H9 (cell line): ENCODE measurements at regions not wholly inside any gene's neighbourhood (a gene's known extent, or its start where the extent isn't known, plus 50 kb on each side); places are given as distances from the start of the nearest gene placed in this dataset.
"Not testable (repeated sequence)": the region's sequence is repeated elsewhere in the genome, so short reads cannot be mapped to it uniquely, and the experiment has no call there.

Experiments used
- DNase-seq: peaks from one replicate; pipeline ENCODE4 v3.0.0-alpha.2; 2017
- H2AFZ ChIP-seq: one replicate; pipeline ENCODE4 v1.6.1; 2013; ENCODE audit warnings: mild to moderate bottlenecking, low read length, control low read depth, moderate library complexity
- H2AK5ac ChIP-seq: 2 replicates; pipeline ENCODE4 v1.6.1; 2013; ENCODE audit warnings: low read length, control low read depth, mixed read lengths; ENCODE audit not compliant: insufficient read length
- H2BK120ac ChIP-seq: one replicate; pipeline ENCODE4 v1.6.1; 2013; ENCODE audit warnings: low read depth, mild to moderate bottlenecking, low read length, control low read depth, inconsistent platforms; ENCODE audit not compliant: poor library complexity, severe bottlenecking
- H2BK12ac ChIP-seq: 2 replicates; pipeline ENCODE4 v1.6.1; 2013; ENCODE audit warnings: low read length, control low read depth, mixed read lengths, low read depth; ENCODE audit not compliant: insufficient read length
- H2BK15ac ChIP-seq: 2 replicates; pipeline ENCODE4 v1.6.1; 2013; ENCODE audit warnings: low read depth, low read length, control low read depth
- H2BK20ac ChIP-seq: one replicate; pipeline ENCODE4 v1.6.1; 2013; ENCODE audit warnings: low read depth, mild to moderate bottlenecking, low read length, control low read depth, inconsistent platforms; ENCODE audit not compliant: poor library complexity, severe bottlenecking
- H2BK5ac ChIP-seq: 2 replicates; pipeline ENCODE4 v1.6.1; 2013; ENCODE audit warnings: low read length, control low read depth, mixed read lengths; ENCODE audit not compliant: insufficient read length
- H3K14ac ChIP-seq: 2 replicates; pipeline ENCODE4 v1.6.1; 2013; ENCODE audit warnings: low read length, control low read depth; ENCODE audit not compliant: insufficient read depth
- H3K18ac ChIP-seq: 2 replicates; pipeline ENCODE4 v1.6.1; 2013; ENCODE audit warnings: low read depth, mild to moderate bottlenecking, mixed read lengths, low read length, control low read depth; ENCODE audit not compliant: insufficient read length
- H3K23ac ChIP-seq: 2 replicates; pipeline ENCODE4 v1.6.1; 2013; ENCODE audit warnings: low read length, control low read depth, mixed read lengths, low read depth; ENCODE audit not compliant: insufficient read length
- H3K23me2 ChIP-seq: 2 replicates; pipeline ENCODE4 v1.6.1; 2013; ENCODE audit warnings: low read depth, mild to moderate bottlenecking, mixed read lengths, low read length, control low read depth; ENCODE audit not compliant: insufficient read length, poor library complexity, severe bottlenecking
- H3K27ac ChIP-seq: 2 replicates; pipeline ENCODE4 v1.5.1; 2013; ENCODE audit warnings: low read length, control low read depth, mixed read lengths, low read depth; ENCODE audit not compliant: insufficient read length
- H3K27me3 ChIP-seq: 2 replicates; pipeline ENCODE4 v1.6.1; 2013; ENCODE audit warnings: low read length, control low read depth, inconsistent platforms; ENCODE audit not compliant: insufficient read depth
- H3K4ac ChIP-seq: 2 replicates; pipeline ENCODE4 v1.6.1; 2013; ENCODE audit warnings: low read depth, mild to moderate bottlenecking, control low read depth, inconsistent platforms, low read length, moderate library complexity
- H3K4me1 ChIP-seq: 2 replicates; pipeline ENCODE4 v1.6.1; 2013; ENCODE audit warnings: low read length, control low read depth, inconsistent platforms; ENCODE audit not compliant: insufficient read depth
- H3K4me2 ChIP-seq: 2 replicates; pipeline ENCODE4 v1.6.1; 2013; ENCODE audit warnings: low read length, control low read depth, mixed read lengths; ENCODE audit not compliant: insufficient read length, insufficient read depth
- H3K56ac ChIP-seq: 2 replicates; pipeline ENCODE4 v1.6.1; 2013; ENCODE audit warnings: low read depth, mild to moderate bottlenecking, mixed read lengths, low read length, control low read depth; ENCODE audit not compliant: insufficient read length
- H3K79me1 ChIP-seq: 2 replicates; pipeline ENCODE4 v1.6.1; 2013; ENCODE audit warnings: low read depth, mild to moderate bottlenecking, moderate library complexity, low read length, control low read depth, inconsistent platforms; ENCODE audit not compliant: insufficient read depth, poor library complexity, severe bottlenecking
- H3K79me2 ChIP-seq: 2 replicates; pipeline ENCODE4 v1.6.1; 2013; ENCODE audit warnings: low read length, control low read depth, inconsistent platforms; ENCODE audit not compliant: insufficient read depth
- H3K9ac ChIP-seq: 2 replicates; pipeline ENCODE4 v1.6.1; 2013; ENCODE audit warnings: low read length, control low read depth, mixed read lengths; ENCODE audit not compliant: insufficient read length; ENCODE audit errors: extremely low read depth
- H3K9me3 ChIP-seq: one replicate; pipeline ENCODE4 v1.6.1; 2013; ENCODE audit warnings: low read depth, low read length, inconsistent platforms; ENCODE audit not compliant: control insufficient read depth
- H3T11ph ChIP-seq: one replicate; pipeline ENCODE4 v1.6.1; 2013; ENCODE audit warnings: mild to moderate bottlenecking, low read length, control low read depth, inconsistent platforms
- H4K20me1 ChIP-seq: one replicate; pipeline ENCODE4 v1.6.1; 2013; ENCODE audit not compliant: control insufficient read depth, insufficient read length, insufficient read depth
- H4K5ac ChIP-seq: 2 replicates; pipeline ENCODE4 v1.6.1; 2013; ENCODE audit warnings: low read depth, mild to moderate bottlenecking, mixed read lengths, low read length, control low read depth; ENCODE audit not compliant: insufficient read length
- H4K8ac ChIP-seq: replicated peaks from 2 replicates; pipeline ENCODE4 v1.6.1; 2013; ENCODE audit warnings: low read length, control low read depth, mixed read lengths, low read depth; ENCODE audit not compliant: insufficient read length
- H4K91ac ChIP-seq: 2 replicates; pipeline ENCODE4 v1.6.1; 2013; ENCODE audit warnings: low read depth, mild to moderate bottlenecking, moderate library complexity, mixed read lengths, low read length, control low read depth; ENCODE audit not compliant: insufficient read length
- H3K27ac Mint-ChIP-seq, 3 experiments: 2 replicates in 2 of 3; 3 replicates in 1 of 3; pipeline ENCODE4 v1.8.0; 2020 to 2021; ENCODE audit warnings: mixed read lengths in 3 of 3, mild to moderate bottlenecking in 1 of 3, moderate library complexity in 1 of 3
- H3K27me3 Mint-ChIP-seq: 2 replicates; pipeline ENCODE4 v1.8.0; 2021; ENCODE audit warnings: low read depth, mild to moderate bottlenecking, moderate library complexity, mixed read lengths
- H3K36me3 Mint-ChIP-seq, 3 experiments: 2 replicates in 2 of 3; 3 replicates in 1 of 3; pipeline ENCODE4 v1.8.0; 2020 to 2021; ENCODE audit warnings: low read depth in 3 of 3, mixed read lengths in 3 of 3; ENCODE audit not compliant: insufficient read depth in 1 of 3
- H3K4me1 Mint-ChIP-seq, 2 experiments: 2 replicates each; pipeline ENCODE4 v1.8.0; 2020; ENCODE audit warnings: mixed read lengths in 2 of 2
- H3K4me3 Mint-ChIP-seq, 2 experiments: 2 replicates in 1 of 2; 3 replicates in 1 of 2; pipeline ENCODE4 v1.8.0; 2020 to 2021; ENCODE audit warnings: mild to moderate bottlenecking in 2 of 2, mixed read lengths in 2 of 2, moderate library complexity in 1 of 2
- H3K9me3 Mint-ChIP-seq, 2 experiments: 2 replicates in 1 of 2; 3 replicates in 1 of 2; pipeline ENCODE4 v1.8.0; 2020; ENCODE audit warnings: mild to moderate bottlenecking in 2 of 2, mixed read lengths in 2 of 2, moderate library complexity in 1 of 2
- WGBS: extraction: QIAGEN DNeasy Blood & Tissue Kit; methylation state at CpG from one replicate; pipeline ENCODE4 v1.1.7; 2013; ENCODE audit warnings: missing lambda C conversion rate, low lambda C conversion rate, mixed read lengths; ENCODE audit not compliant: insufficient read length; ENCODE audit errors: extremely low coverage; 5-methylcytosine and 5-hydroxymethylcytosine counted together

DNA sequence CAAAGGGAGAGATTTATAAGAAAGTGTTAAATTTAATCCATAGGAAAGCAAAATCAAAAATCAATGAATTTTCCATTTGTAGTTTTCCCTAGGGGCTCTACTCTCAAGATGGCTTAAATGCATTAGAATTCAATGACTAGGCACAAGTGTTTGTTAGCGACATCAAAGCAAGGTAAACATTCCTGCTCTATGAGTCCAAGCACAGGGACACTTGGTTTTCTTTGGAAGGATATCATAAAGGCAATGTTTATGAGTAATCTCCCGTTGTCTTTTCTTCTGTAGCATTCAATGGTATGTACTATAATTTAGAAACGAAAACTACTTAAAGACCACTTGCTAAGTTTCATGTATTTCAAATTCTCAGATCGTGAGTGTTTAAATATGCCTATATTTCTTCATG, 54.8 kb upstream of the ZNF717 start:
- not testable (repeated sequence) for H3K9ac ChIP-seq, H3K4me3 Mint-ChIP-seq, H3K9me3 ChIP-seq, H4K8ac ChIP-seq, H3K23ac ChIP-seq, H3K56ac ChIP-seq, H3K23me2 ChIP-seq, H3K27me3 ChIP-seq, H4K5ac ChIP-seq, H2AK5ac ChIP-seq, H2BK15ac ChIP-seq, H3T11ph ChIP-seq, H2BK20ac ChIP-seq, H3K4ac ChIP-seq, H3K18ac ChIP-seq, DNase-seq, H2BK12ac ChIP-seq, H3K4me1 ChIP-seq, H3K27ac Mint-ChIP-seq, H3K4me2 ChIP-seq, H3K27me3 Mint-ChIP-seq, H4K20me1 ChIP-seq, H2AFZ ChIP-seq, H2BK5ac ChIP-seq, H3K14ac ChIP-seq, H3K4me1 Mint-ChIP-seq, H4K91ac ChIP-seq, H2BK120ac ChIP-seq, H3K79me1 ChIP-seq, H3K79me2 ChIP-seq, H3K27ac ChIP-seq
- Mint-ChIP-seq H3K9me3 (peaks cover 22 to 27% of the 10 kb centered on the region in 2 experiments), H3K36me3 (peaks cover 9 to 25% (median 17%) of the 10 kb centered on the region in 3 experiments)
- WGBS, result no CpG with 5 or more reads among the region's 4 CpGs

DNA sequence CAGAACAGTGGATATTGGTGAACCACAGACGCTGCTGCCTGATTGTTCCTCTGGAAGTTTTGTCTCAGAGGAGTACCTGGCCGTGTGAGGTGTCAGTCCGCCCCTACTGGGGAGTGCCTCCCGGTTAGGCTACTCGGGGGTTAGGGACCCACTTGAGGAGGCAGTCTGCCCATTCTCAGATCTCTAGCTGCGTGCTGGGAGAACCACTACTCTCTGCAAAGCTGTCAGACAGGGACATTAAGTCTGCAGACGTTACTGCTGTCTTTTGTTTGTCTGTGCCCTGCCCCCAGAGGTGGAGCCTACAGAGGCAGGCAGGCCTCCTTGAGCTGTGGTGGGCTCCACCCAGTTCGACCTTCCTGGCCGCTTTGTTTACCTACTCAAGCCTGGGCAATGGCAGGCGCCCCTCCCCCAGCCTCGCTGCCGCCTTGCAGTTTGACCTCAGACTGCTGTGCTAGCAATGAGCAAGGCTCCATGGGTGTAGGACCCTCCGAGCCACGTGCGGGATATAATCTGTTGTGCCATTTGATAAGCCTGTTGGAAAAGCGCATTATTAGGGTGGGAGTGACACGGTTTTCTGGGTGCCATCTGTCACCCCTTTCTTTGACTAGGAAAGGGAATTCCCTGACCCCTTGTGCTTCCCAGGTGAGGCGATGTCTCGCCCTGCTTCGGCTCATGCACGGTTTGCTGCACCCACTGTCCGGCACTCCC, 65.1 kb upstream of the ZNF717 start:
- not testable (repeated sequence) for H2AFZ ChIP-seq, H3K4ac ChIP-seq, H2BK5ac ChIP-seq, H3K4me2 ChIP-seq, H3K23ac ChIP-seq, H3K79me1 ChIP-seq, H3K27ac Mint-ChIP-seq, H2BK12ac ChIP-seq, H3K23me2 ChIP-seq, H2BK15ac ChIP-seq, H4K8ac ChIP-seq, H3K36me3 Mint-ChIP-seq, H4K20me1 ChIP-seq, H2BK120ac ChIP-seq, H2BK20ac ChIP-seq, H3K4me1 ChIP-seq, H3K79me2 ChIP-seq, H3K56ac ChIP-seq, H3K14ac ChIP-seq, H3K27ac ChIP-seq, H3K18ac ChIP-seq, H3K9ac ChIP-seq, H4K5ac ChIP-seq, H3K27me3 ChIP-seq, H2AK5ac ChIP-seq, H3K9me3 ChIP-seq, H3T11ph ChIP-seq, H4K91ac ChIP-seq
- H3K9me3 Mint-ChIP-seq, result peaks cover 14 to 21% of the 10 kb centered on the region in 2 experiments; a peak in 4 of 5 replicates
- peaks cover 77% of the 10 kb centered on the region for H3K27me3 Mint-ChIP-seq
- peaks cover 13% of the 10 kb centered on the region in 2 experiments for H3K4me1 Mint-ChIP-seq
- whole genome bisulfite sequencing, result no CpG with 5 or more reads among the region's 22 CpGs
- peak overlapping the region in 1 of 2 experiments; percentile 56; a peak in 3 of 5 replicates for H3K4me3 Mint-ChIP-seq
- peak; percentile 64 for DNase-seq
